Fibroblast of mammary gland (primary cell): ENCODE measurements at regions not wholly inside any gene's neighbourhood (a gene's known extent, or its start where the extent isn't known, plus 50 kb on each side); places are given as distances from the start of the nearest gene placed in this dataset.
A peak's percentile ranks its signal among the peaks of the same experiment; 100 is the strongest.

ENCODE experiments used
- DNase-seq: peaks from one replicate; pipeline ENCODE4 v3.0.0-alpha.2; 2010; ENCODE audit warnings: low read depth
- H3K4me3 ChIP-seq: 2 replicates; pipeline ENCODE4 v1.5.1; 2011; ENCODE audit warnings: low read depth, mild to moderate bottlenecking, low read length, moderate library complexity; ENCODE audit not compliant: control insufficient read depth
- CTCF ChIP-seq: conservative IDR thresholded peaks from 2 replicates; pipeline ENCODE4 v1.5.1; 2011; ENCODE audit warnings: low read depth, low read length, inconsistent platforms; ENCODE audit not compliant: control insufficient read depth, insufficient read depth

- TF ChIP-seq CTCF: no peak
- no peak overlapping the region for H3K4me3 ChIP-seq
- DNase-seq: no peak
These were observed 585.7 kb upstream of the DAB2 start for GRCh38 chr5:40010436-40010835.

- TF ChIP-seq CTCF: no peak
These were observed 581.5 kb upstream of the DAB2 start for GRCh38 chr5:40006260-40006659.

DNA sequence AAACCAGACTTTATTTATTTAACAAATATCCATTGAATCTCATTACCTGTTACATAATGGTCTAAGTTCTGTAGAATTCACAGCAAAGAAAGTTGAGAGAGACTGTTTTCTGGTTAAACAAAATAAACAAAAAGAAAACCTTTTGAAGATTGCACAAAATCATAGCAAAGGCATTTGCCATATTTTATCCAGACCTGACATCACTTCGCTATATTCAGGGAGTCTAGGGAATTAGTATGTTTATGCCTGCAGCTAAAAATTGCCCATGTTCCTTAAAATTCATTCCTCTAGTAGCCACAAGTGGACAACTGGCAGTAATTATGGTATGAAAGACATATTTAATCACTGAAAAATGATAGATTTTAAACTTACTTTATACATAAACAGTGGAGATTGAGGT lies 577.0 kb upstream of the DAB2 start:
- DNase-seq: no peak
- no peak for TF ChIP-seq CTCF
- no peak overlapping the region for H3K4me3 ChIP-seq

More at GRCh38 chr5:40006260-40006659, 581.5 kb upstream of the DAB2 start:
- H3K4me3 ChIP-seq: no peak overlapping the region
- no peak for DNase-seq

- peak; percentile 63 for DNase-seq
- TF ChIP-seq CTCF: no peak
- H3K4me3 ChIP-seq: no peak overlapping the region
These were observed 573.7 kb upstream of the DAB2 start for GRCh38 chr5:39998518-39998917.

DNA sequence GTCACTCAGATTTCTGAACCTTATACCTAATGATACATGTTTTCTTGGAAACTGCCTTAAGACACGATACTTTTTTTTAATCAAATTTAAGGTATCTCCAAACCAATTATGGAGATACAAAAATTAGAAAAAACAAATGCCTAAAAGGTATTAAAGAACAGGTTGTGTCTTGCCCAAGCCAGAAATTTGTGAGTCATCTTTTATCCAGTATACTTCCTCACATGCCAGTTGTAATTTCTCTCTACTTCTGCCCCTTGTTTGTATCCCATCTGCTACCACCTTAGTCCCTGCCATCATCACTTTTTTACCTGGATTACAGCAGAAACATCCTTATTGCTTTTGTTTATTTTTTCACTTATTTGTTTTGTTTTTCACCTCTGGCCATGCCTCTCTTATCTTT lies 571.2 kb upstream of the DAB2 start:
- TF ChIP-seq CTCF: no peak
- H3K4me3 ChIP-seq: no peak overlapping the region
- DNase-seq: no peak

GRCh38 chr5:39992617-39993202 lies 567.9 kb upstream of the DAB2 start:
- peak; percentile 14 for DNase-seq
- H3K4me3 ChIP-seq: no peak overlapping the region
- TF ChIP-seq CTCF: no peak

- no peak overlapping the region for H3K4me3 ChIP-seq
- peak; percentile 4 for DNase-seq
- peak; percentile 29 for TF ChIP-seq CTCF
These were observed 561.8 kb upstream of the DAB2 start for GRCh38 chr5:39986614-39987013.
